Coronary artery (tissue), 2 donors: ENCODE measurements at regions not wholly inside any gene's neighbourhood (a gene's known extent, or its start where the extent isn't known, plus 50 kb on each side); places are given as distances from the start of the nearest gene placed in this dataset.
"Not testable (repeated sequence)": the region's sequence is repeated elsewhere in the genome, so short reads cannot be mapped to it uniquely, and the experiment has no call there.

ENCODE experiments used
- DNase-seq: peaks from one replicate; pipeline ENCODE4 v3.0.0-alpha.2; 2017; ENCODE audit warnings: low spot score
- H3K27ac ChIP-seq, 2 donors: fragments of 200-600 bp; sonication (generic); one replicate each; pipeline ENCODE4 v1.5.1; 2016 to 2019
- H3K4me3 ChIP-seq: fragments of 200-600 bp; sonication (generic); 2 replicates; pipeline ENCODE4 v1.5.1; 2016; ENCODE audit warnings: mild to moderate bottlenecking, moderate library complexity
- CTCF ChIP-seq: fragments of 200-600 bp; sonication (generic); IDR thresholded peaks from one replicate; pipeline ENCODE4 v1.5.1; 2019; ENCODE audit warnings: antibody characterized with exemption

GRCh38 chr2:146576339-146577111 is 1268.3 kb upstream of the ACVR2A start:
- no peak overlapping the region for H3K4me3 ChIP-seq
- DNase-seq: no peak
- no peak overlapping the region for H3K27ac ChIP-seq
- TF ChIP-seq CTCF: no peak

GRCh38 chr2:146572598-146572997 is 1272.2 kb upstream of the ACVR2A start:
- no peak overlapping the region for H3K4me3 ChIP-seq
- DNase-seq: no peak
- no peak for TF ChIP-seq CTCF
- no peak overlapping the region for H3K27ac ChIP-seq

GRCh38 chr2:146561996-146562395 is 1282.8 kb upstream of the ACVR2A start:
- TF ChIP-seq CTCF: no peak
- no peak for DNase-seq
- Histone ChIP-seq H3K27ac (no peak overlapping the region), H3K4me3 (no peak overlapping the region)

DNA sequence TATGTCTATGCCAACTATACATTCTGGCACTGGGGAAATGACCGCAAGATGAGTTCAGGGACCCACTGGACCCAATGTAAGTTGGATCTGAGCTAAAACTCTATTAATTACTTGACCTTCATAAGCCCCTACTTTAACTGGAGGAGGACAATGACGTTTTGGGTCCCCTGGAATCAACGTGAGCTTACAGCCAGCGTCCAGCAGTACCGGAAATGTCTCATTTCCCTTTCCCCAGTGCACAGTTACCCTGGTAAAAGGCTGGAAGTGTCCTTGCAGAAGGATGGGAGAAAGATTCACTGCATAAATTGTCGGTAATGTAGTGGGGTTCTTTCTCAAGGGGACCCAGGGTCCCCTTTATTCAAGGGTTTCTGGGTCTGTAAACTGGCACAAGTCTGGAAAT is 1297.6 kb upstream of the ACVR2A start:
- H3K27ac ChIP-seq: no peak overlapping the region
- no peak for TF ChIP-seq CTCF
- H3K4me3 ChIP-seq: no peak overlapping the region
- no peak for DNase-seq

DNA sequence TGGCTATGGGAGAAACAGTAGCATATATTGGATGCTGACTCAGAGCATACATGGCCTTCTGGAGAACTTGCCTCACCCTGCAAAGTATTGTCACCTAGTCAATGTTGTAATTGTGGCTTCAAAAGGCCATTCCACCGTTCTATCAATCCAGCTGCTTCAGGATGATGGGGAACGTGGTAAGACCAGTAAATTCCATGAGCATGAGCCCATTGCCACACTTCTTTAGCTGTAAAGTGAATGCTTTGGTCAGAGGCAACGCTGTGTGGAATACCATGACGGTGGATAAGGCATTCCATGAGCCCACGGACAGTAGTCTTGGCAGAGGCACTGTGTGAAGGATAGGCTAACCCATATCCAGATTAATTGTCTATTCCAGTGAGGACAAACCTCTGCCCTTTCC is 1300.1 kb upstream of the ACVR2A start:
- TF ChIP-seq CTCF: no peak
- H3K27ac ChIP-seq: no peak overlapping the region
- no peak overlapping the region for H3K4me3 ChIP-seq
- DNase-seq: no peak

GRCh38 chr2:146541896-146542295 is 1302.9 kb upstream of the ACVR2A start:
- H3K27ac ChIP-seq: no peak overlapping the region
- no peak for DNase-seq
- H3K4me3 ChIP-seq: no peak overlapping the region
- no peak for TF ChIP-seq CTCF

DNA sequence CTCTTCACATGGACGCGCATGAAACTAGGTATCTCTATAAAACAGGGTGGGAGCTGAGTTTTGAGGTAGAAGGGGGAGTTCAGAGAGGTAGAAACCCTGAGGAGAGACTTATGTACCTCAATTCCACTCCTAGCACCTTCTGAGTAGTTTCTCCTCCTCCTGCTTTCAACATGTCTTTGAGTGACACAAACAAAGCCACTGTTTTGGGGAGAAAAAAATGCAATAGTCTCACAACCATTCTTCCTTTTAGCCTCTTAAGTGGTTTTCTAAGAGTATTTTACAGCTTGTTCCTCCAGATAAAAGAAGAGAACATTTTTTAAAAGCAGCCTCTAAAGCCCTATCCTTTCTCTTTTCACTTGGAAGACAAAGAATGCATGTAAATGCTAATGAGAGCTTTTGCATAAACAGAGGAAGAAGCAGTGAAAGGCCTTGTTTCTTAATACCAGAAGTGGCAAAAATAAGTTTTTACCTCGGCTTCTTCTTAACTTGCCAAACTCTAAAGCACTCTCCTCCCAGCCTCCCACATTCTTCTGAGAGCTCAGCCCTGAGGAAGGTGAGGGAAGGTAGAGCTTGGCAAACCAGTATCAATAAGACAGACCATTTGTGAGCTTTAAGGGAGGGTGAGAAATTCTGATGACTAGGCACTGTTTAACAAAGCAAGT is 1304.4 kb upstream of the ACVR2A start:
- Histone ChIP-seq H3K4me3 (no peak overlapping the region), H3K27ac (no peak overlapping the region)
- TF ChIP-seq CTCF: no peak
- no peak for DNase-seq

- H3K27ac ChIP-seq, DNase-seq, H3K4me3 ChIP-seq: not testable (repeated sequence)
Measured at GRCh38 chr2:146539739-146540138, 1305.1 kb upstream of the ACVR2A start.
